ENCODE measurements at regions not wholly inside any gene's neighbourhood (a gene's known extent, or its start where the extent isn't known, plus 50 kb on each side); places are given as distances from the start of the nearest gene placed in this dataset.

DNA sequence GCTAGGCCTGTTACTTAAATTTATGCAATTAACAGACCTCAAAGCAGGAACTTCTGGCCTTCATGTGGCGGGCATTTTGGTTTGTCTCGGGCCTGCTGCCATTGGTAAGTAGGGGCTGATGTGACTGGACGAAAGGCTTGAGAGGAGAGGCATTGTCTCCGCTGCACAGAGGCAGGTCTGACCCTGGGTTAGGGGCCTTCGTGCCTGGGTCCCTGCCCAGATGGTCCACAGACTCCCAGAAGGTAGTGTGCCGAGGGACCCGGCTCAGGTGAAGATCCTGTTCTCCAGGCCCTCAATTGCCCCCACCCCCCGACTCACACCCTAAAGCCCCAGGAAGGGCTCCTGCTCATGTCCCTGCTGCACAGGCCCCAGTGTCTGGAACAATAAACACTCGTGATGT is 764.9 kb downstream of the TMEM182 start:
- DNase-seq, result no peak

DNA sequence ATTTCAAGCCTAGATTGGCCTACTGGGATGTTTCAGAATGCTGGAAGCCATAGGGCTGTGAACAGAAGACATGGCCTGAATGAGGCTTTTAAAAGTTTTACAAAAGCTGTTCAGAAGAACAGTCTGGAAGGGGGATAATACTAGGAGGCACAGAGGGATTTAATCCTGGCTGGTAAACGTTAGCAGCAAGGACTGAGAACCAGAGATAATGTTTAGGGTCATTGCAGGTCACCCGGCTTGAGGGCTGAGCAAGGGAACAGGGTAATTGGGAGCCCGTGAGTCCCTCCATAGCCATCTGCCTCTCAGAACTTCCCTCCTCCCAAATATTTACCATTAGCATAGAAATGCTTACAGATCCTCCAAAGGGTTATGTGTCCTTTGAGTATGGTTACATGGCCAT is 765.4 kb downstream of the TMEM182 start:
- no peak for DNase-seq

DNA sequence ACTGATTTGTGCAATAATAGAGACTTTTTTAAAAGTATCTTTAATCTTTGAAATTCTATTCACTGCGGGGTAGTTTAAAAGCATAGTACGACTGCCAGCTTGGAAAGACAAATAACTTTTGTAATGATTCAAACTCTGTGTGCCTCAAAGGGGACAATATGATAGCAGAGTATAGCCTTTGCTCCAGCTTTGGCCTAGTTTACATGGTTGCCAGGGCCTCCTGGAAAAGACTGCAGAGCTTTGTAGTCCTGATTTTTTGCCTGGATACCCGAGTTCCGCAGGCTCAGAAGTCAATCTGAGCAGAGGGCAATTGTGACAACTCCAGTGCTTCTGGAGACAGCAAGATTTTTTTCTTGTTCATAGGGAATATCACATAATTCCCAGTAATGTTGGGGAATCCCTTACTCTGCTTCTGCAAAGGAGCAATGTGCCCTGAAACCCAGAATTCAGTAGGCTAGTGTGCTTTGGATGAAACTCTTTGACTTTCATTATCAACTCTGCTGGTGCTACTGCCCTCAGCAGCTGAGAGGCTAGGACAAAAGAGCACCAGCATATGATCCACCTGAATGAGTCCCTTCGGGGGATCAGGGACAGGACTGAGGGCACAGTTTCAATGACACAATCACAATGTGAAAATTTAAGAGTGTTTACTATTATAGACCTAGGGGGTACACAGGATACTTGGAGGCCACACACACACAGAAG is 768.1 kb downstream of the TMEM182 start:
- DNase-seq, result no peak

DNA sequence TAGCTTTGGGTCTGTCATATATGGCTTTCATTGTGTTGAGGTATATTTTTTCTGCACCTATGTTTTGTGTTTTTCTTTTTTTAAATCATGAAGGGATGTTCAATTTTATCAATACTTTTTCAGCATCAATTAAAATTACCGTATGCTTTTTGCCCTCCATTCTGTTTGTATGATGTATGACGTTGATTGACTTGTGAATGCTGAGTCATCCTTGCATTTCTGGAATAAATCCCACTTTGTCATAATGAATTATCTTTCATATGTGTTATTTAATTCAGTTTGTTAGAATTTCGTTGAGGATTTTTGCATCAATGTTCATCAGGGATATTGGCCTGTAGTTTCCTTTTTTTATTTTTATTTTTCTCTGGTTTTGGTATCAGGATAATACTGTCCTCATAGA is 790.9 kb downstream of the TMEM182 start:
- no peak for DNase-seq

DNA sequence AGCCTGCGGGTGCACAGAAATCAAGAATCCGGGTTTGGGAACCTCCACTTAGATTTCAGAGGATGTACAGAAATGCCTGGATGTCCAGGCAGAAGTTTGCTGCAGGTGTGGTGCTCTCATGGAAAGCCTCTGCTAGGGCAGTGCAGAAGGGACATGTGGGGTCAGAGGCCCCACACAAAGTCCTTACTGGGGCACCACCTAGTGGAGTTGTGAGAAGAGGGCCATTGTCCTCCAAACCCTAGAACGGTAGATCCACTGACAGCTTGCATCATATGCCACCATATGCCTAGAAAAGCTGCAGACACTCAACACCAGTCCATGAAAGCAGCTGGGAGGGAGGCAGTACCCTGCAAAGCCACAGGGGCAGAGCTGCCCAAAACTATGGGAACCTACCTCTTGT is 833.0 kb downstream of the TMEM182 start:
- DNase-seq, result no peak

DNA sequence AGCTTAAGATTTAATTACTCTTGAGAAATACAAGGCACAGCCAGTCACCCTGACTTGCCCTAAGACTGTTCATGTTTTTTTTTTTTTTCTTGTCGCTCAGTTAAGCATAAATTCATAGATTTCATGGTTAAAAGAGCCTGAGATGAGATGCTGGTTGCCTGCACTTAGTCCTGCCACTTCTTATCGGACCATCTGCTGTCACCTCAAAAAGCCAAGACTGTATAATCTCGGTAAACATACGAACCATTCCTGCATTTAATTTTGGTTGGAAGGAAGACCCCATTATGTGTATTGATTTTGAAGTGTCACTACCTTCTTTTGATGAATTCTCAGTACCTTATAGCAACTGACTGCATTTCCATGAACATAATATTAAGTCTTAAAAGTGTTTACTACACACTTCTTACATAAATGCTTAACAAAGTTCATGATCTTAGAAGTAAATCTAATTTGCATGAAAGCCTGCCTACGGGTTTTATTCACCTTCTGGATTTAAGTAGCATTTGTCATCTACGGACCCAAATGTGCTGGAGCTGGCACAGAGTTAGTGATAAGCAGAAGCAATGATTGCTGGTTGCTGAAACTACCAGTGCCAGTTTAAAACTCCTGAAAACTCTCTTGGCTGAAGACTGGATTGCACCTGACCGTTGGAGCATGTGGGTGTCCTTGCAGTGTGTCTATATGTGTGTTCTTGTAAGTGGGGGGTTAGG is 843.4 kb downstream of the TMEM182 start:
- no peak for DNase-seq

DNA sequence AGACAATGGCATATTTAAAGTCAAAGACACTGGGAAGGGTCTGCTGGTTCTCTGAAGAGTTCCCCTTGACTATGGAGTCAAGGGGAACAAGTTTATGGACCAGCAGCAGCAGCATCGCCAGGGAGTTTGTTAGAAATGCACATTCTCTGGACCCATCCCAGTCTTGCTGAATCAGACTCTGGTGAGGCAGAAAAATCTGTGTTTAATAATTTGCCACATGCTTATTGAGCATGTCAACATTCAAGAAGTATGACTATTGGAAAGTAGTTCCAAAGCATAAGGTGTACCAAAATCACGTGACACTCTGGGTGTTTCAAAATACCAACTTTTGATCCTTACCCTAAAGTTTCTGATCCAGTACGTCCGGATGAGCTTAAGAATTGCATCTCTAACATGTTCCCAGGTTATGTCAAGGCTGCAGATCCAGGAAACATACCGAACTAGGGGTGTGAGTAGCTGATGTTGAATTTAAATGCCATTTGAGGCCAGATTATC is 853.8 kb downstream of the TMEM182 start:
- no peak for DNase-seq

DNA sequence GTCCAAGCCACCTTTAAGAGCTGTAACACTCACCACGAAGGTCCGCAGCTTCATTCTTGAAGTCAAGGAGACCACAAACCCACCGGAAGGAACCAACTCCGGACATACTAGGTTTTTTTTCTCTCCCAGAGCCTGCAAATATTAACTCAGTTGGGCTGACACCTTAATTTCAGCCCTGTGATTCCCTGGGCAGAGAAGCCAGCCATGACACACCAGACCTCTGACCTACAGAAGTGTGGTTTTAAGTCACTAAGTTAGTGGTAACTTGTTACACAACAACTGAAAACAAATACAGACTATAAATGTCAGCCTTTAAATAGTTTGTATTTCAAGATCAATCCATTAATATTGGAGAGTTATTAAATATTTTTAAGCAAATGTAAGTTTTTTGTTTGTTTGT is 855.1 kb downstream of the TMEM182 start:
- DNase-seq, result no peak

DNA sequence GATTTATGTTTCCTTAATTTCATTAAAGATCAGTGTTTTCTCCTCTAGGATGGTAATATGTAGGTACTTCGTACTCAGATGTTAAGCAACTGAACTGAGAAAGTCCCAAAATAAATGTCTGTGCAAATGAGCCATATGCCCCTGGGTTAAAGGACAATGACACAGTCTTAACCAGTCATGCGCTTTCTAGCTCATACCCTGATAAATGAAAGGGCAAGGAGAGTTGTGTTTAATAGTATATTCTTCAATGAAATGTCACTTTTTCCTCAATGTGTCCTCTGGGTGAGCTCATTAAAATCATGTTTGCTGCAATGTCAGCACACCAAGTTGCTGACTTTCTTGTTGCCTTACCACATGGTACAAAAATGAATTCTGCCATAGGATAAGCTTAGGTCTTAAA is 856.3 kb downstream of the TMEM182 start:
- no peak for DNase-seq

DNA sequence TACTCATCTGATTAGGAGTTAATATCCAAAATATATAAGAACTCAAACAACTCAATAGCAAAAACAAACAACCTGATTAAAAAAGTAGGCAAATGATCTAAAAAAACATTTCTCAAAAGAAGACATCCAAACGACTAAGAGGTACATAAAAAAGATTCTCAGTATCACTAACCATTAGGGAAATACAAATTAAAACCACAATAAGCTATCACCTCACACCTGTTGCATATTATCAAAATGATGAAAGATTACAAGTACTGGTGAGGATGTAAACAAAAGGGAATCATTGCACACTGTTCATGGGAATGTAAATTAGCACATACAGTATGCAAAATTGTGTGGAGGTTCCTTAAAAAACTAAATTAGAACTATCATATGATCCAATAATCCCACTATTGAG is 865.5 kb downstream of the TMEM182 start:
- no peak for DNase-seq

DNA sequence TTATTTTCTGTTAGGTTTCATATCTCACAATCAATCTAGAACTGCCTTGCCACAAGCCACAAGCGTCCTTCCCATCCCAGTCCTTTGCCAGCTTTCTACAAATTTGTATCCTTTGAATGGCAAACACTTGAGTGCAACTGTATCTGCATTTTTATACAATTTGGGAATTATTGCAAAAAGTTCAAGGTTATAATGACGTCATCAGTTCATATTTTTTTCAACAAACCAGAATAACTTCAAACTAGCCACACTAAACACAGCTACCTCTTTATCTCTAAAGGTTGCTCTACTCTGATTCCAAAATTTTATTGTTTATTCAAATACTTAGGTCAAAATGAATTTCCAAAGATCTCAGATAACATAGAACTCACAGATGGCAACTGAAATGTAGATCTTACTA is 877.1 kb downstream of the TMEM182 start:
- DNase-seq, result no peak

DNA sequence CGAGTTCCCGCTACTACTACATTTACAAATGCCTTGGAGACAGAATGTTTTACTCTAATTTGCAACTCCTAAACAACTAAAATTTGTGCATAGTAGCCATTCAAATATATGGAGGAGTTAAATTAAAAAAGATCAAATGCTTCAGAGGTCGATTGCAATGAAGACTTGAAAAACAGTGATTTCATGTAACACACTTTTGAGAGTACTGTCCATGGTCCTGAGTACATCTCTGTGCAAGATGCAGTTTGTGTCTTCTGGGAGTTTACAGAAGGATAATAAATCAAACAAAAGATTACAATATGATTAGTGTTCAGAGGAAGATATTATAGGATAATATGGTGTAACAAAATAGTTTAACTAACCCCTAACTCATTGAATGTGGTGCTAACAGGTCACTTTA is 894.7 kb downstream of the TMEM182 start:
- DNase-seq, result no peak

DNA sequence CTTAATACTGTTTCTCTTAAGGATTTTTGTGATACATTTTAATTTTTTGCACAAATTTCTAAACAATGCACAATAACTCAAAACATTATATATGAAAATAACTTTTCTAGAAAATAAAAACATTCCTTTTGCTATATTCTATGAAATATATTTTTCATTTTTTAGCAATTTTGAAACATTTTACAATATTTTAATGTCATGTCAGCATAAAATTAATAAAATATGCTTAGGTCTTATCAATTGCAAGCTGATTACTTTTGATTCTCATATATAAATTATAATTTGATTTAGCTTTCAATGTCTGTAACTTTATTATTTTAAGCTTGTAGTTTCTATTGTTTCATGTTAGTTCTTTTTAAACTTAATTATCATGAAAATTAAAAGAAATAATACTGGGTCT is 898.7 kb downstream of the TMEM182 start:
- no peak for DNase-seq

DNA sequence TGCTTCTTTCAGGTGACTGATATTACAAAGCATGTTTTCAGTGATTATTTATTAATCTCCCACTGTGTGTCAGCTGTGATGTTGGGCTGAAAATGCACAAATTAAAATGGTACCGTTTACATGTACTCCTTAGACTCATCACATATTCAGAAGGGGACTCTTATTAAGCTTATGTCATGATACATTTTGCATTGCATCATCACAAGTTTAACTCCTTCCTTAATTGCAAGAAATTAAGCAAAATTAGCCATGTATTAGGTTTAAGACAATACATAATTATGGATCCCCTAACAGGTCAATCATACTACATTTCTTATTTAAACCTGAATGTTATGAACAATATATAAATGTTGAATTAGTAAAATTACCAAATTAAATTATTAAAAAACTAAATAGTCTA is 899.1 kb downstream of the TMEM182 start:
- DNase-seq, result no peak

DNA sequence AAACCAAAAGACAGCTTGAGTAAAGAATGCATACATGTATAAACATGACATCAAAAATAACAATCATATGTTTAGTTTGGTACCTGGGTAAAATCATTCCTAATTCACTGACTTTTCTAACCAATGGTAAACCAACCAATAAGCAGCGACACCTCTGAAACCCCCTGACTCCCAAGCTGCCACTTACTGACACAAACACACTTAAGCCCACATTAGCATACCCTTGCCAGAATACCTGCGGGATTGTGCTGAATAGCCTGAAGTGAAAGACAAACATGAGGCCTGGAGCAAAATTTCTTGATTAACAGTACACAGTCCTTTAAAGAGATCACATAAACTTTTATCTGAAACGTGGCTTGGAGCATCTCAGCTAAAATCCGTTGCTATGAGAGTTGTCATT is 902.9 kb downstream of the TMEM182 start:
- no peak for DNase-seq

DNA sequence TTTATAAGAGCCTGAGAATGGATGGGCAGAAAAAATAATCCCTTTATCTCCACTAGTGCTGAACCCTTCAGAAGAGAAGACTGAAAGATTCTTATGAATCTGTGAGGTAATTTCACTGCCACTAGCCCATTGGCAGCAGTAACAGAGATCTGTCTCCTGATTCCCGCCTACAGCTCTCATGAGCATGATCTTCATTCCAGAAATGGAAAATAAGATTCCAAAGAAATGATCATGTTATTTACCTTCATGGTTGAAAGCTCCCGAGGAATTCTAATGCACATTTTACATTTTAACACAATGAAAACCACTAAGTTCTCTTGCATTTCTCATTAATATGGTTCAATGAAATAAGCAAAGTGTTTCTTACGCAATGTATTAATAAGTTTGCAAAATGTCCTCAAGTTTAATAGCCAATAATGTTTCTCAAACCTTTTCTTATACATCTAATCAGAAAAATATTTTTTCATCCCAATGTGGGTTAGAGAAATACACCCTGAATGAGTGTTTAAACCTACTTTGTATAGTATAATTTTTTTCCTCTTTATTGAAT is 905.6 kb downstream of the TMEM182 start:
- no peak for DNase-seq

DNA sequence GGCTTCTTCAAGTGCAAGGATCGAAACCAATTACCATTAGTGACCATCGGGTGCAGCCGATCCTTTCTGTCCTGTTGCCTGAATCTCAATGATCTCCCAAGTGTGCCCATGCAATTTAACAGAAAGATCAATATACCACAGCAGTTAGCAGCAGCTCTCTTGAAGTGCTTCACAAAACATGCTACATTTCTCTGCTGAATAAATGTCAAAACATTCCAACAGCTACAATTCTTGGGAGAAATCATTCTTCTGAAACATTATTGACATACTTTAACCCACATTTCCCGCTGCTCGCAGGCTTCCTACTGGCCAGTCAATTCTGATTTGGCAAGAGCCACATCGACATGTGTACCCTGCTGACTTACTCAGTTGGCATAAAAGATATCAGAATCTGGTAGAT is 907.7 kb downstream of the TMEM182 start:
- no peak for DNase-seq

Measured in AML-193 (cell line).